NCI-H2029 (cell line): ENCODE measurements at regions not wholly inside any gene's neighbourhood (a gene's known extent, or its start where the extent isn't known, plus 50 kb on each side); places are given as distances from the start of the nearest gene placed in this dataset.

Source experiments
- DNase-seq: peaks from one replicate; lab custom pipeline; 2025; lab: John Stamatoyannopoulos, UW

GRCh38 chr5:173689737-173690360, 73.4 kb upstream of the BOD1 start:
- DNase-seq = no peak

- no peak for DNase-seq
Observed at GRCh38 chr5:173691931-173692330, 75.5 kb upstream of the BOD1 start.

GRCh38 chr5:173693670-173694069, 77.2 kb upstream of the BOD1 start:
- no peak for DNase-seq

GRCh38 chr5:173696216-173696615, 79.8 kb upstream of the BOD1 start:
- no peak for DNase-seq

- peak; percentile 7 for DNase-seq
Observed at GRCh38 chr5:173697931-173698579, 81.6 kb upstream of the BOD1 start.

GRCh38 chr5:173699966-173700365, 83.5 kb upstream of the BOD1 start:
- no peak for DNase-seq

- DNase-seq = no peak
Observed at GRCh38 chr5:173703466-173703865, 87.0 kb upstream of the BOD1 start.

GRCh38 chr5:173704615-173705511, 88.4 kb upstream of the BOD1 start:
- no peak for DNase-seq

- no peak for DNase-seq
Observed at GRCh38 chr5:173705512-173706044, 89.1 kb upstream of the BOD1 start.

- DNase-seq = no peak
Observed at GRCh38 chr5:173706700-173707099, 90.2 kb upstream of the BOD1 start.

GRCh38 chr5:173707392-173707791, 90.9 kb upstream of the BOD1 start:
- no peak for DNase-seq

- DNase-seq = no peak
Observed at GRCh38 chr5:173709145-173709544, 92.7 kb upstream of the BOD1 start.

- DNase-seq = no peak
Observed at GRCh38 chr5:173709761-173710160, 93.3 kb upstream of the BOD1 start.

- no peak for DNase-seq
Observed at GRCh38 chr5:173710528-173710927, 94.1 kb upstream of the BOD1 start.

- DNase-seq = no peak
Observed at GRCh38 chr5:173711466-173711865, 95.0 kb upstream of the BOD1 start.

GRCh38 chr5:173712609-173713175, 96.2 kb upstream of the BOD1 start:
- no peak for DNase-seq

- no peak for DNase-seq
Observed at GRCh38 chr5:173714551-173715428, 98.3 kb upstream of the BOD1 start.

- no peak for DNase-seq
Observed at GRCh38 chr5:173715607-173716006, 99.2 kb upstream of the BOD1 start.

- no peak for DNase-seq
Observed at GRCh38 chr5:173716058-173716682, 99.7 kb upstream of the BOD1 start.

GRCh38 chr5:173717959-173718358, 101.5 kb upstream of the BOD1 start:
- no peak for DNase-seq

GRCh38 chr5:173718469-173718868, 102.0 kb upstream of the BOD1 start:
- no peak for DNase-seq
